ENCODE measurements at regions not wholly inside any gene's neighbourhood (a gene's known extent, or its start where the extent isn't known, plus 50 kb on each side); places are given as distances from the start of the nearest gene placed in this dataset.

DNA sequence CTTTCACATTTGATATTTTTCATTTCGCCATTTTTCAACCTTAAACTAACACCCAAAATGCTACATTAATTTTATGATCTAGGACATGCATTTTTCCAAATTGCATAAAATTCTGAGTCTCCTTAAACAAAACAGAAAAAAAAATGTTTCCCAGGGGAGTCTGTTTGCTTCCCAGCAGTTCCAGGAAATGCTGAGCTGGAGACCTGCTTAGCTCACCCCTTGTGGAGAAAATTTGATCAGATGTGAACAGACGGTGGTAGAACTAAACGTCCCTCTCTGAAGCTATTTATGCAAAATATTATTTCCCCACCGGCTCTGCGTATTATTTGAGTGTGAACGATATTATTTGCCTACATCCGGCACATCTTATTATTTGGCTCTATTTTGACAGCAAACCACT is 74.9 kb upstream of the AGAP1 start:
- peak; percentile 43 for DNase-seq (ENCODE audit: low read depth)
- H3K4me3 ChIP-seq (ENCODE audit: low read depth, low read length), result no peak overlapping the region
- TF ChIP-seq, protein P1, sequence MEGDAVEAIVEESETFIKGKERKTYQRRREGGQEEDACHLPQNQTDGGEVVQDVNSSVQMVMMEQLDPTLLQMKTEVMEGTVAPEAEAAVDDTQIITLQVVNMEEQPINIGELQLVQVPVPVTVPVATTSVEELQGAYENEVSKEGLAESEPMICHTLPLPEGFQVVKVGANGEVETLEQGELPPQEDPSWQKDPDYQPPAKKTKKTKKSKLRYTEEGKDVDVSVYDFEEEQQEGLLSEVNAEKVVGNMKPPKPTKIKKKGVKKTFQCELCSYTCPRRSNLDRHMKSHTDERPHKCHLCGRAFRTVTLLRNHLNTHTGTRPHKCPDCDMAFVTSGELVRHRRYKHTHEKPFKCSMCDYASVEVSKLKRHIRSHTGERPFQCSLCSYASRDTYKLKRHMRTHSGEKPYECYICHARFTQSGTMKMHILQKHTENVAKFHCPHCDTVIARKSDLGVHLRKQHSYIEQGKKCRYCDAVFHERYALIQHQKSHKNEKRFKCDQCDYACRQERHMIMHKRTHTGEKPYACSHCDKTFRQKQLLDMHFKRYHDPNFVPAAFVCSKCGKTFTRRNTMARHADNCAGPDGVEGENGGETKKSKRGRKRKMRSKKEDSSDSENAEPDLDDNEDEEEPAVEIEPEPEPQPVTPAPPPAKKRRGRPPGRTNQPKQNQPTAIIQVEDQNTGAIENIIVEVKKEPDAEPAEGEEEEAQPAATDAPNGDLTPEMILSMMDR (conservative IDR thresholded peaks at IDR 0.05; ENCODE audit: low read depth, low read length), result peak; percentile 20

DNA sequence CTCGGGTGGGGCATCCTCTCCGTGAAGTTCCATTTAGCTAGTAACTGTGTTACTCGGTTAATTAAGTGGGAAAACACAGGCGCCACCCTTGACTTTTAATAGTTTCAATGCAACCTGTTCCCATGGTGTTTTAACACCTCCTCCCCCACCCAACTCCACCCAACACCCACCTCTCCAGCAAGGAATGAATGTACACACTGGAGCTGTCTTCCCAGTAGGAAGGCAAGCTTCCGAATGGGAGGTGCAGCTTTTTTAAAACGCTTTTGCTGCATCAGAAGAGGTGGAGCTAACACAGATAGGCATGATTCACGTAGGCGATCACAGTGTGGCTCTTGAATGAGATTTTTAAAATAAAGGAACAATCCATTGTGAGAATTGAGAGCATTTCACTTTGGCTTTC is 73.8 kb upstream of the AGAP1 start:
- no peak for DNase-seq (ENCODE audit: low read depth)
- TF ChIP-seq, protein P1 (conservative IDR thresholded peaks at IDR 0.05; ENCODE audit: low read depth, low read length), result no peak
- H3K4me3 ChIP-seq (ENCODE audit: low read depth, low read length), result no peak overlapping the region

DNA sequence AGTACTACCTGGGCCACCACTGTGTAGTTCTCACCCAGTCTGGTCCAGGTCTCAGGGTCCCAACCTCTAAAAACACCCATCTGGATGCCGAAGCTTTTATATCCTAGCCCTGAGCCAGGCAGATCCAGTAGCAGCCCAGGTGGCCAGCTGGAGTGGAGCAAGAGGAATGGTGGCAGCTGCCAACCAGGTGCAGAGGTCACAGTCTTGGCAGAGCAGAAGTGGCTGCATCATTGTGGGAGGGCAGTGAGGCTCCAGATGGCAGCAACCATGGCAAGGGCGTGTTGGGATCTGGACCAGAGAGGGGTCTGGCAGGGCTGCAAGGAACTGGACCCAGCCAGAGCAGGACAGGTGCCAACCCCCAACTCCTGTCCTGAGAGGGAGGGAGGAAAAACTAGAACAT is 72.2 kb upstream of the AGAP1 start:
- no peak for DNase-seq (ENCODE audit: low read depth)
- TF ChIP-seq, protein P1 (conservative IDR thresholded peaks at IDR 0.05; ENCODE audit: low read depth, low read length), result no peak
- H3K4me3 ChIP-seq (ENCODE audit: low read depth, low read length), result no peak overlapping the region

DNA sequence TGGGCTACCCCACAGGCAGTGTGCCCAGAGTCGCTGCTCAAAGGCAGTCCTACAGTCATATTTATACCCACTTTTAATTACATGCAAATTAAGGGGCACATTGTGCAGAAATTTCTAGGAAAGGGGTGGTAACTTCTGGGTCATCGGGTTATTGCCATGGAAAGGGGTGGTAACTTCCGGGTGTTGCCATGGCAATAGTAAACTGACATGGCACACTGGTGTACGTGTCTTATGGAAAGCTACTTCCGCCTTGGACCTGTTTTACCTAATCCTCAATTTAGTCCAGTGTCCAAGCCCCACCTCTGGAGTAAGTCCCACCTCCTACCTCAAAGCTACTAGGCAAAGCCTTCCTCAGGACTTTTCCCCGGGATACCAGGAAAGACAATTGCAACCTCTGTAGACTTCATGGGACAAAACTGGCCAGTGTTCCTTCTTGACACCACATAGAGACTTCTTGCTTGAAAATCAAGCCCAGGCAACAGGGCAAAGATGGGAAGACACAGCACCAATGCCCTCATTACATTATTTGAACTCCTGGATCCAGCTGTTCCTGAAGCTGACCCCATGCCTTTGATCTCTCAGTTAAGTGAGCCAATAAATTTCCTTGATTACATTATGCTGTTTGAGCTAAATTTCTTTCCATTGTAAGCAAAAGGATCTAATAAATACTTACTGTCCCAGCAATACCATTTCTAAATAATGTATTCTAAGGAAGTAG is 63.3 kb upstream of the AGAP1 start:
- TF ChIP-seq, protein P1 (conservative IDR thresholded peaks at IDR 0.05; ENCODE audit: low read depth, low read length), result no peak
- H3K4me3 ChIP-seq (ENCODE audit: low read depth, low read length), result no peak overlapping the region
- DNase-seq (ENCODE audit: low read depth), result no peak

DNA sequence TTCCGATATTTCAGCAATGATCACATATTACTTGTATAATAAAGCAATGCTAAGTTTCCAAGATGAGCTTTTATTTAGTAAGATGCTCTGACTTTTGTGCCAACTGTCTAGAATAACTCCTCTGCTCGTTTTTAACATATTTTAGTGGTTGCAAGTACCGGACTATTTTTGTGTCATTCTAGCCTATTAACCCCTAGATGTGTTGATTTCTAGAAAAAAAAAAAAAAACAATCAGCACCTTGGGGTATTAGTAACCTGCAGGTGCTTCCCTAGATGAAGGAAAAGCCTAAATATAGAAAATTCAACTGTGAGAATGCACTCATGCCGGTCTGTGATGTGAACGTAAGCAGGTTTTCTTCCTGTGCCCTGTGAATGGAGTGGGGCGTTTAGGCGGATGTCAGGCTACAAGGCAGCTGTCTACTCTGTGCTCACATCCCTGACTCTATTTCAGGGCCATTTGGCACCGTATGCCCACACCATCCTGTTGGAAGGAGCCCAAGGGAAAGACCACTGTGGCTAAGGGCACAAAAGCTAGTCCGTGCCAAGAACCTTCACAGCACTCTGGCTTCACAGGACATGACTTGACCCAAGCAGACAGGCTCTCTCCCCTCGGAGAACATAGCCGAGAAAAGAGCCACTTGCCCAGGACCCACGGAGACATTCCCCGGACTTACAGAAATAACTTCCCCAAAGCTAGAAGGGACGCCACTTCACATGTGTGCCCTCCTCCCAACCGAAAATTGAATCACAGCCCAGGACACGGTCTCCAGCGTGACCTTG is 60.9 kb upstream of the AGAP1 start:
- TF ChIP-seq, protein P1 (conservative IDR thresholded peaks at IDR 0.05; ENCODE audit: low read depth, low read length), result no peak
- H3K4me3 ChIP-seq (ENCODE audit: low read depth, low read length), result no peak overlapping the region
- no peak for DNase-seq (ENCODE audit: low read depth)

DNA sequence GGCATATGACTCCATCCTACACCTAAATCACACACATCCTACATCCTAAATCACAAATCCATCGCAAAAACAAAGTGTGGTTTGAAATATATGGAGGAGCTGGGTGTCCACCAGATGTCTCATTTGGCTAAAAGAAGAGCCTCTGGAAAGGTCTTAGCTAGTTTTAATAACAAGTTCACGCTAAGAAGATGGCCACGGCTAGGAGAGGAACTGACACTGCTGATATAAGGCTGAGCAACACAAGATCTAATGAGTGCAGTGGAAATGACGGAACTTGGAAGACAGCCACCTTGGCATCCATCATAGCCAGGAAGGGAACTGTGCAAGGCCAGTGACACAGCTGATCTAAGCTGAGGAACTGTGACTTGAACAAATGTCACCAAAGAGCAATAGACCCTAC is 60.0 kb upstream of the AGAP1 start:
- DNase-seq (ENCODE audit: low read depth), result peak; percentile 10
- TF ChIP-seq, protein P1 (conservative IDR thresholded peaks at IDR 0.05; ENCODE audit: low read depth, low read length), result peak; percentile 7
- no peak overlapping the region for H3K4me3 ChIP-seq (ENCODE audit: low read depth, low read length)

Measured in choroid plexus epithelial cell (primary cell).